Stimulated activated CD8-positive, alpha-beta memory T cell treated with anti-CD3 and anti-CD28 coated beads, Interleukin-15, amount 100 ng/mL, for 1 hour (primary cell): ENCODE measurements at regions not wholly inside any gene's neighbourhood (a gene's known extent, or its start where the extent isn't known, plus 50 kb on each side); places are given as distances from the start of the nearest gene placed in this dataset.

Experiments used
- DNase-seq: peaks from one replicate; pipeline ENCODE4 v3.0.0-alpha.2; 2020; ENCODE audit warnings: low read depth

- no peak for DNase-seq
These were observed 91.1 kb upstream of the CLMN start for GRCh38 chr14:95410838-95411237.

GRCh38 chr14:95409477-95410272 lies 90.0 kb upstream of the CLMN start:
- DNase-seq, result no peak

- DNase-seq, result no peak
These were observed 89.2 kb upstream of the CLMN start for GRCh38 chr14:95408731-95409476.

- no peak for DNase-seq
These were observed 87.6 kb upstream of the CLMN start for GRCh38 chr14:95407354-95407753.

- no peak for DNase-seq
These were observed 87.1 kb upstream of the CLMN start for GRCh38 chr14:95406756-95407277.

- no peak for DNase-seq
These were observed 84.9 kb upstream of the CLMN start for GRCh38 chr14:95404583-95404982.

GRCh38 chr14:95402578-95402977 lies 82.9 kb upstream of the CLMN start:
- DNase-seq, result no peak

- no peak for DNase-seq
These were observed 82.5 kb upstream of the CLMN start for GRCh38 chr14:95402176-95402575.

GRCh38 chr14:95398630-95399547 lies 79.2 kb upstream of the CLMN start:
- no peak for DNase-seq

- DNase-seq, result no peak
These were observed 77.6 kb upstream of the CLMN start for GRCh38 chr14:95397325-95397724.

GRCh38 chr14:95396221-95396620 lies 76.5 kb upstream of the CLMN start:
- no peak for DNase-seq

GRCh38 chr14:95395098-95395737 lies 75.5 kb upstream of the CLMN start:
- no peak for DNase-seq

- DNase-seq, result no peak
These were observed 74.8 kb upstream of the CLMN start for GRCh38 chr14:95394297-95395097.

- DNase-seq, result no peak
These were observed 73.1 kb upstream of the CLMN start for GRCh38 chr14:95392841-95393240.

- DNase-seq, result no peak
These were observed 71.6 kb upstream of the CLMN start for GRCh38 chr14:95391331-95391730.

- DNase-seq, result no peak
These were observed 69.8 kb upstream of the CLMN start for GRCh38 chr14:95389471-95390011.

GRCh38 chr14:95388699-95389098 lies 69.0 kb upstream of the CLMN start:
- no peak for DNase-seq

- DNase-seq, result no peak
These were observed 68.2 kb upstream of the CLMN start for GRCh38 chr14:95387826-95388445.

- no peak for DNase-seq
These were observed 66.9 kb upstream of the CLMN start for GRCh38 chr14:95386536-95387095.

- no peak for DNase-seq
These were observed 66.0 kb upstream of the CLMN start for GRCh38 chr14:95385701-95386100.
